H9 (cell line): ENCODE measurements at regions not wholly inside any gene's neighbourhood (a gene's known extent, or its start where the extent isn't known, plus 50 kb on each side); places are given as distances from the start of the nearest gene placed in this dataset.

ENCODE experiments used
- DNase-seq: peaks from one replicate; pipeline ENCODE4 v3.0.0-alpha.2; 2017
- H2AFZ ChIP-seq: one replicate; pipeline ENCODE4 v1.6.1; 2013; ENCODE audit warnings: mild to moderate bottlenecking, low read length, control low read depth, moderate library complexity
- H2AK5ac ChIP-seq: 2 replicates; pipeline ENCODE4 v1.6.1; 2013; ENCODE audit warnings: low read length, control low read depth, mixed read lengths; ENCODE audit not compliant: insufficient read length
- H2BK120ac ChIP-seq: one replicate; pipeline ENCODE4 v1.6.1; 2013; ENCODE audit warnings: low read depth, mild to moderate bottlenecking, low read length, control low read depth, inconsistent platforms; ENCODE audit not compliant: poor library complexity, severe bottlenecking
- H2BK12ac ChIP-seq: 2 replicates; pipeline ENCODE4 v1.6.1; 2013; ENCODE audit warnings: low read length, control low read depth, mixed read lengths, low read depth; ENCODE audit not compliant: insufficient read length
- H2BK15ac ChIP-seq: 2 replicates; pipeline ENCODE4 v1.6.1; 2013; ENCODE audit warnings: low read depth, low read length, control low read depth
- H2BK20ac ChIP-seq: one replicate; pipeline ENCODE4 v1.6.1; 2013; ENCODE audit warnings: low read depth, mild to moderate bottlenecking, low read length, control low read depth, inconsistent platforms; ENCODE audit not compliant: poor library complexity, severe bottlenecking
- H2BK5ac ChIP-seq: 2 replicates; pipeline ENCODE4 v1.6.1; 2013; ENCODE audit warnings: low read length, control low read depth, mixed read lengths; ENCODE audit not compliant: insufficient read length
- H3K14ac ChIP-seq: 2 replicates; pipeline ENCODE4 v1.6.1; 2013; ENCODE audit warnings: low read length, control low read depth; ENCODE audit not compliant: insufficient read depth
- H3K18ac ChIP-seq: 2 replicates; pipeline ENCODE4 v1.6.1; 2013; ENCODE audit warnings: low read depth, mild to moderate bottlenecking, mixed read lengths, low read length, control low read depth; ENCODE audit not compliant: insufficient read length
- H3K23ac ChIP-seq: 2 replicates; pipeline ENCODE4 v1.6.1; 2013; ENCODE audit warnings: low read length, control low read depth, mixed read lengths, low read depth; ENCODE audit not compliant: insufficient read length
- H3K23me2 ChIP-seq: 2 replicates; pipeline ENCODE4 v1.6.1; 2013; ENCODE audit warnings: low read depth, mild to moderate bottlenecking, mixed read lengths, low read length, control low read depth; ENCODE audit not compliant: insufficient read length, poor library complexity, severe bottlenecking
- H3K27ac ChIP-seq: 2 replicates; pipeline ENCODE4 v1.5.1; 2013; ENCODE audit warnings: low read length, control low read depth, mixed read lengths, low read depth; ENCODE audit not compliant: insufficient read length
- H3K27me3 ChIP-seq: 2 replicates; pipeline ENCODE4 v1.6.1; 2013; ENCODE audit warnings: low read length, control low read depth, inconsistent platforms; ENCODE audit not compliant: insufficient read depth
- H3K4ac ChIP-seq: 2 replicates; pipeline ENCODE4 v1.6.1; 2013; ENCODE audit warnings: low read depth, mild to moderate bottlenecking, control low read depth, inconsistent platforms, low read length, moderate library complexity
- H3K4me1 ChIP-seq: 2 replicates; pipeline ENCODE4 v1.6.1; 2013; ENCODE audit warnings: low read length, control low read depth, inconsistent platforms; ENCODE audit not compliant: insufficient read depth
- H3K4me2 ChIP-seq: 2 replicates; pipeline ENCODE4 v1.6.1; 2013; ENCODE audit warnings: low read length, control low read depth, mixed read lengths; ENCODE audit not compliant: insufficient read length, insufficient read depth
- H3K56ac ChIP-seq: 2 replicates; pipeline ENCODE4 v1.6.1; 2013; ENCODE audit warnings: low read depth, mild to moderate bottlenecking, mixed read lengths, low read length, control low read depth; ENCODE audit not compliant: insufficient read length
- H3K79me1 ChIP-seq: 2 replicates; pipeline ENCODE4 v1.6.1; 2013; ENCODE audit warnings: low read depth, mild to moderate bottlenecking, moderate library complexity, low read length, control low read depth, inconsistent platforms; ENCODE audit not compliant: insufficient read depth, poor library complexity, severe bottlenecking
- H3K79me2 ChIP-seq: 2 replicates; pipeline ENCODE4 v1.6.1; 2013; ENCODE audit warnings: low read length, control low read depth, inconsistent platforms; ENCODE audit not compliant: insufficient read depth
- H3K9ac ChIP-seq: 2 replicates; pipeline ENCODE4 v1.6.1; 2013; ENCODE audit warnings: low read length, control low read depth, mixed read lengths; ENCODE audit not compliant: insufficient read length; ENCODE audit errors: extremely low read depth
- H3K9me3 ChIP-seq: one replicate; pipeline ENCODE4 v1.6.1; 2013; ENCODE audit warnings: low read depth, low read length, inconsistent platforms; ENCODE audit not compliant: control insufficient read depth
- H3T11ph ChIP-seq: one replicate; pipeline ENCODE4 v1.6.1; 2013; ENCODE audit warnings: mild to moderate bottlenecking, low read length, control low read depth, inconsistent platforms
- H4K20me1 ChIP-seq: one replicate; pipeline ENCODE4 v1.6.1; 2013; ENCODE audit not compliant: control insufficient read depth, insufficient read length, insufficient read depth
- H4K5ac ChIP-seq: 2 replicates; pipeline ENCODE4 v1.6.1; 2013; ENCODE audit warnings: low read depth, mild to moderate bottlenecking, mixed read lengths, low read length, control low read depth; ENCODE audit not compliant: insufficient read length
- H4K8ac ChIP-seq: replicated peaks from 2 replicates; pipeline ENCODE4 v1.6.1; 2013; ENCODE audit warnings: low read length, control low read depth, mixed read lengths, low read depth; ENCODE audit not compliant: insufficient read length
- H4K91ac ChIP-seq: 2 replicates; pipeline ENCODE4 v1.6.1; 2013; ENCODE audit warnings: low read depth, mild to moderate bottlenecking, moderate library complexity, mixed read lengths, low read length, control low read depth; ENCODE audit not compliant: insufficient read length
- H3K27ac Mint-ChIP-seq, 3 experiments: 2 replicates in 2 of 3; 3 replicates in 1 of 3; pipeline ENCODE4 v1.8.0; 2020 to 2021; ENCODE audit warnings: mixed read lengths in 3 of 3, mild to moderate bottlenecking in 1 of 3, moderate library complexity in 1 of 3
- H3K27me3 Mint-ChIP-seq: 2 replicates; pipeline ENCODE4 v1.8.0; 2021; ENCODE audit warnings: low read depth, mild to moderate bottlenecking, moderate library complexity, mixed read lengths
- H3K36me3 Mint-ChIP-seq, 3 experiments: 2 replicates in 2 of 3; 3 replicates in 1 of 3; pipeline ENCODE4 v1.8.0; 2020 to 2021; ENCODE audit warnings: low read depth in 3 of 3, mixed read lengths in 3 of 3; ENCODE audit not compliant: insufficient read depth in 1 of 3
- H3K4me1 Mint-ChIP-seq, 2 experiments: 2 replicates each; pipeline ENCODE4 v1.8.0; 2020; ENCODE audit warnings: mixed read lengths in 2 of 2
- H3K4me3 Mint-ChIP-seq, 2 experiments: 2 replicates in 1 of 2; 3 replicates in 1 of 2; pipeline ENCODE4 v1.8.0; 2020 to 2021; ENCODE audit warnings: mild to moderate bottlenecking in 2 of 2, mixed read lengths in 2 of 2, moderate library complexity in 1 of 2
- H3K9me3 Mint-ChIP-seq, 2 experiments: 2 replicates in 1 of 2; 3 replicates in 1 of 2; pipeline ENCODE4 v1.8.0; 2020; ENCODE audit warnings: mild to moderate bottlenecking in 2 of 2, mixed read lengths in 2 of 2, moderate library complexity in 1 of 2
- CTCF ChIP-seq: fragments of 200-600 bp; sonication (generic); conservative IDR thresholded peaks from 3 replicates; pipeline ENCODE4 v1.8.0; 2021; ENCODE audit warnings: antibody characterized with exemption, mild to moderate bottlenecking

- no peak overlapping the region for H3K4me3 Mint-ChIP-seq
- peaks cover 0 to 2% of the 10 kb centered on the region in 2 experiments; a peak in 1 of 5 replicates for H3K9me3 Mint-ChIP-seq
Observed at GRCh38 chr3:26480377-26480776, 142.2 kb upstream of the LRRC3B start.

More at GRCh38 chr3:26480377-26480776, 142.2 kb upstream of the LRRC3B start:
- no peaks in the 10 kb centered on the region for H3K79me2 ChIP-seq
- no peak for DNase-seq
- H3K14ac ChIP-seq, result no peak overlapping the region
- H2AFZ ChIP-seq, result no peak overlapping the region
- H2BK12ac ChIP-seq, result no peak overlapping the region
- no peaks in the 10 kb centered on the region for H4K20me1 ChIP-seq
- no peaks in the 10 kb centered on the region for H3K27me3 Mint-ChIP-seq
- H3K27ac Mint-ChIP-seq, result no peak overlapping the region
- H3K4ac ChIP-seq, result no peak overlapping the region
- no peak overlapping the region for H4K8ac ChIP-seq
- no peaks in the 10 kb centered on the region for H3K4me1 Mint-ChIP-seq
- no peak overlapping the region for H4K91ac ChIP-seq
- H4K5ac ChIP-seq, result no peak overlapping the region
- H2AK5ac ChIP-seq, result no peak overlapping the region
- H3K4me2 ChIP-seq, result no peak overlapping the region
- H3K27ac ChIP-seq, result no peak overlapping the region
- H3K4me1 ChIP-seq, result no peaks in the 10 kb centered on the region
- H3K9ac ChIP-seq, result no peak overlapping the region
- H3K56ac ChIP-seq, result no peak overlapping the region
- no peak overlapping the region for H2BK120ac ChIP-seq
- no peaks in the 10 kb centered on the region for H3K27me3 ChIP-seq
- no peaks in the 10 kb centered on the region for H3K79me1 ChIP-seq
- H3K36me3 Mint-ChIP-seq, result no peaks in the 10 kb centered on the region
- no peak overlapping the region for H2BK20ac ChIP-seq
- H3K9me3 ChIP-seq, result no peaks in the 10 kb centered on the region
- no peak overlapping the region for H3K23ac ChIP-seq
- TF ChIP-seq CTCF, result no peak
- H2BK5ac ChIP-seq, result no peak overlapping the region
- H2BK15ac ChIP-seq, result no peak overlapping the region
- no peaks in the 10 kb centered on the region for H3K23me2 ChIP-seq
- H3T11ph ChIP-seq, result no peak overlapping the region
- H3K18ac ChIP-seq, result no peak overlapping the region
